Ovary (tissue), 7 donors: ENCODE measurements at regions not wholly inside any gene's neighbourhood (a gene's known extent, or its start where the extent isn't known, plus 50 kb on each side); places are given as distances from the start of the nearest gene placed in this dataset.

Experiments used
- DNase-seq, 5 donors: peaks; one replicate each; pipeline ENCODE4 v3.0.0-alpha.2; 2019 to 2020
- H3K27ac ChIP-seq, 2 donors: fragments of 200-600 bp; one replicate each; pipeline versions ENCODE4 v1.5.1 to v1.8.0; 2019 to 2022
- H3K27me3 ChIP-seq: fragments of 200-600 bp; one replicate; pipeline ENCODE4 v1.8.0; 2022
- H3K36me3 ChIP-seq: fragments of 200-600 bp; sonication (generic); one replicate; pipeline ENCODE4 v1.5.1; 2019
- H3K4me1 ChIP-seq: one replicate; pipeline ENCODE4 v1.8.1; 2013; ENCODE audit warnings: mild to moderate bottlenecking, moderate library complexity; ENCODE audit not compliant: insufficient read depth
- H3K4me3 ChIP-seq: fragments of 200-600 bp; sonication (generic); one replicate; pipeline ENCODE4 v1.5.1; 2017
- H3K9me3 ChIP-seq, 2 donors: fragments of 200-600 bp in 1 of 2; sonication (generic) in 1 of 2; one replicate each; pipeline versions ENCODE4 v1.5.1 to v1.8.1; 2013 to 2019; ENCODE audit warnings: mild to moderate bottlenecking in 1 of 2, moderate library complexity in 1 of 2
- EP300 ChIP-seq: sonication (generic); formaldehyde crosslinking; IDR thresholded peaks from one replicate; pipeline ENCODE4 v1.6.1; 2017; ENCODE audit warnings: antibody characterized with exemption
- POLR2A ChIP-seq: fragments of 450-650 bp; IDR thresholded peaks from one replicate; pipeline ENCODE4 v1.6.1; 2017; ENCODE audit warnings: antibody characterized with exemption, mild to moderate bottlenecking, moderate library complexity
- WGBS, 3 donors: extraction: QIAGEN DNeasy Blood & Tissue Kit in 1 of 3; methylation state at CpG; one replicate each; pipeline versions ENCODE4 v1.1.5 to v1.1.7; 2013 to 2017; 5-methylcytosine and 5-hydroxymethylcytosine counted together
- intact Hi-C, 4 donors: fragments of 100-400 bp; cut with DNase I; formaldehyde crosslinking; loops; one replicate each; pipeline versions ENCODE4 v1.11.0 to v1.15.1; 2022 to 2023
- TF ChIP-seq, protein P1 (sequence below), 3 donors: fragments of 450-650 bp in 2 of 3; fragments of 200-600 bp in 1 of 3; IDR thresholded peaks; one replicate each; pipeline versions ENCODE4 v1.5.1 to v1.8.0; 2016 to 2022; ENCODE audit warnings: antibody characterized with exemption in 3 of 3, mild to moderate bottlenecking in 1 of 3
- donor health status: DM: no; HTN: no; CAD: no; lungs with moderate emphysema.
- donor health status: DM: no; HTN: no; CAD: no.
- donor health status: Bipolar disorder and iron deficiency.
- donor health status: DM: no; HTN: no; CAD: no.
- donor health status: DM: yes; HTN: yes; CAD: no.

DNA sequence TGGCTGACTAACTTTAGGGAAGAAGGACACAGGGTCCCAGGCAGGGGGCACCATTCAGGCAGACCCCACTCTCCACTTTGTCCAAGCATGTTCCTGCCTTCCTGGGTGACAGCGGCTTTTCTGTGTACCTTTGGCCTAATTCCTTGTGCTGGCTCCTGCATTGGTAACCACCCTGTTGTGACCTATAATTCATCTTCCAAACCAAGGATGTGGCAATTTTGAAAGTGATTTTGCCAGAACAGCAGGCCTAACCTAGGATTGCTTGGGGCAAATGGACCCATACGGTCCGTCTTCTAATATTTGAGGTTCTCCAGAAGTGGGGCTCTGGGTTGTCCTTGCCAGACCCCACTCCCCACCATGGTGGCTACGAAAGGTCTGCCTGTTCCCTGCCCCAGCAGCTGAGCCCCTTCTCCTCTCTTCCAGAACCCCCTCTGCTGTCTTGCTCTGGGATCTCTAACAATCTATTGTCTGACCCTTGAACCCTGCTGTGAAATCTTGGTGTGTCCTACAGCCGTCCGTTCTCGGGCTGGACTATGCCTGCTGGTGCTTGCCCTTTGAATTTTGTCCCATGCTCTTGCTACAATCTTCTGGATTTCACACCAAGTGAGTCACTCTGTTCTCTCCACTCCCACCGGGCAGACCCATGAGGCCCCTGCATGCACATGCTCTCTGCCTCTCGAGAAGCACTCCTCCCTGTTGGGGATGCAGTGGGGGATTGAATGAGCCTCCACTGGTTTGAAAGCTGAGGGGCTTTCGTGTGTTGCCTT lies 316.0 kb downstream of the CXCL12 start:
- WGBS, 3 donors, result 85 to 94% (median 91%) methylated on average over 10 of the region's 10 CpGs
- no peak for DNase-seq
- Histone ChIP-seq H3K36me3 (no peaks in the 10 kb centered on the region), H3K9me3 (no peaks in the 10 kb centered on the region), H3K4me1 (peaks cover 16% of the 10 kb centered on the region), H3K4me3 (no peak overlapping the region), H3K27ac (no peak overlapping the region), H3K27me3 (no peaks in the 10 kb centered on the region)
- TF ChIP-seq EP300 (no peak), POLR2A (no peak)
- TF ChIP-seq, protein P1, sequence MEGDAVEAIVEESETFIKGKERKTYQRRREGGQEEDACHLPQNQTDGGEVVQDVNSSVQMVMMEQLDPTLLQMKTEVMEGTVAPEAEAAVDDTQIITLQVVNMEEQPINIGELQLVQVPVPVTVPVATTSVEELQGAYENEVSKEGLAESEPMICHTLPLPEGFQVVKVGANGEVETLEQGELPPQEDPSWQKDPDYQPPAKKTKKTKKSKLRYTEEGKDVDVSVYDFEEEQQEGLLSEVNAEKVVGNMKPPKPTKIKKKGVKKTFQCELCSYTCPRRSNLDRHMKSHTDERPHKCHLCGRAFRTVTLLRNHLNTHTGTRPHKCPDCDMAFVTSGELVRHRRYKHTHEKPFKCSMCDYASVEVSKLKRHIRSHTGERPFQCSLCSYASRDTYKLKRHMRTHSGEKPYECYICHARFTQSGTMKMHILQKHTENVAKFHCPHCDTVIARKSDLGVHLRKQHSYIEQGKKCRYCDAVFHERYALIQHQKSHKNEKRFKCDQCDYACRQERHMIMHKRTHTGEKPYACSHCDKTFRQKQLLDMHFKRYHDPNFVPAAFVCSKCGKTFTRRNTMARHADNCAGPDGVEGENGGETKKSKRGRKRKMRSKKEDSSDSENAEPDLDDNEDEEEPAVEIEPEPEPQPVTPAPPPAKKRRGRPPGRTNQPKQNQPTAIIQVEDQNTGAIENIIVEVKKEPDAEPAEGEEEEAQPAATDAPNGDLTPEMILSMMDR (IDR thresholded peaks at IDR 0.05), result no peak
- intact Hi-C loops, result loop anchor here in 1 of 4 donors (10.0 kb wide), 1 partner anchor 246 kb away; no protein-coding TSS in a partner anchor

DNA sequence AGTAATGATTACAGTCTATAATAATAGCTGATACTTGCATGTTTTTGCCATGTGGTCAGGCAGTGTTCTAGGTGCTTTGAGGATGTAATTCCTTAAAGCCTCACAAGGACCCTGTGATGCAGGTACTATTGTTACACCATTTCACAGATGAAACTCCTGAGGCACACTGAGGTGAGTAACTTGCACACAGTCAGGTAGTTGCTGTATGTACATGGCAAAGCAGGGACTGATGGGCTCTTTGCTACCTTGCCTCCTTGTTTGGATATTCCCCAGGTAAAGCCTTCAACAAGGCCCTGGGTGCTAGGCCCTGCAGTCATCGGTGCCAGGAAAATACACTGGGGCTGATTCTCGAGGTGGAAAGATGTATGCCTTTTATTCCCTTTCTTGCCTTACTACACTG lies 317.5 kb downstream of the CXCL12 start:
- H3K36me3 ChIP-seq, result no peaks in the 10 kb centered on the region
- H3K4me3 ChIP-seq, result no peak overlapping the region
- H3K27ac ChIP-seq, result no peak overlapping the region
- no peak for DNase-seq
- no peaks in the 10 kb centered on the region for H3K9me3 ChIP-seq
- intact Hi-C loops, result loop anchor here in 1 of 4 donors (10.0 kb wide), 1 partner anchor 247 kb away; no protein-coding TSS in a partner anchor
- H3K4me1 ChIP-seq, result peaks cover 20% of the 10 kb centered on the region
- TF ChIP-seq POLR2A (no peak), EP300 (no peak)
- TF ChIP-seq, protein P1 (IDR thresholded peaks at IDR 0.05), result no peak
- WGBS, 3 donors, result 92 to 99% (median 92%) methylated on average over 2 of the region's 2 CpGs
- H3K27me3 ChIP-seq, result no peaks in the 10 kb centered on the region

DNA sequence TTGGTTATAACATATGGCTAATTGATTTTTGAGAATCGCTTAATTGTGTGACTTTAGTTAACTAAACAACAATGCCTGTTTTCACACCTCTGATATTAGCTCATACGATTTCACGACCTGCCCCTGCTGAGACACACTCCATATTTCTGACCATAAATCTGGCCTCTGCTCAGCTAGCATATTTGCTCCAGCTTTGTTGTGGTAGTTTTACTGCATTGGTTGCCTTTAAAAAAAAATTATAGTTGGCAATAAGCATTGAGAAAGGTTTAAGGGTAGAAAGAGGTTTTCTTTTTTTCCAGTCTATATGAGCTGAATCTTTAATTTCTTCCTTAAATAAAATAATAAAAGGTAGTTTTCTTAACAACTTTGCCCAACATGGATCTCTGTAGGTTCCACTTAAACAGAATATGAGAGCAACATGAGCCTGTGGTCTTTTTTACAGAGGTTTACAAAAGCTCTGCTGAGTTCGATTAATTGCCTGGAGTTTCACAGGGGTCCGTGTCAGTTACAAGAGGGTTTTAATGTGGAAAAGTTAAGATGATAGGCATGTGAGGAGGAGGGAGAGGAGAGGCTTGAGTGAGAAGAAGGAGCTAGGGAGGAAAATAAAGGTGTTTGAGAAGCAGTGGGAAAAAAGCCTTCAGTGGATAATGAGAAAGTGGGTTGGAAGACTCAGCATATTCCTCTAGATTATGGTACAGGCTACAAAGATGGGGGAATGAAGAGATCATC lies 318.2 kb downstream of the CXCL12 start:
- H3K4me3 ChIP-seq, result no peak overlapping the region
- TF ChIP-seq EP300 (no peak), POLR2A (no peak)
- TF ChIP-seq, protein P1 (IDR thresholded peaks at IDR 0.05), result no peak
- no peaks in the 10 kb centered on the region for H3K27me3 ChIP-seq
- no peak overlapping the region for H3K27ac ChIP-seq
- DNase-seq, result no peak
- H3K4me1 ChIP-seq, result peaks cover 20% of the 10 kb centered on the region
- no peaks in the 10 kb centered on the region for H3K9me3 ChIP-seq
- 49 to 53% (median 50%) methylated on average over 5 of the region's 5 CpGs for WGBS, 3 donors
- H3K36me3 ChIP-seq, result no peaks in the 10 kb centered on the region
- intact Hi-C loops, result loop anchor here in 1 of 4 donors (10.0 kb wide), 1 partner anchor 248 kb away; no protein-coding TSS in a partner anchor

DNA sequence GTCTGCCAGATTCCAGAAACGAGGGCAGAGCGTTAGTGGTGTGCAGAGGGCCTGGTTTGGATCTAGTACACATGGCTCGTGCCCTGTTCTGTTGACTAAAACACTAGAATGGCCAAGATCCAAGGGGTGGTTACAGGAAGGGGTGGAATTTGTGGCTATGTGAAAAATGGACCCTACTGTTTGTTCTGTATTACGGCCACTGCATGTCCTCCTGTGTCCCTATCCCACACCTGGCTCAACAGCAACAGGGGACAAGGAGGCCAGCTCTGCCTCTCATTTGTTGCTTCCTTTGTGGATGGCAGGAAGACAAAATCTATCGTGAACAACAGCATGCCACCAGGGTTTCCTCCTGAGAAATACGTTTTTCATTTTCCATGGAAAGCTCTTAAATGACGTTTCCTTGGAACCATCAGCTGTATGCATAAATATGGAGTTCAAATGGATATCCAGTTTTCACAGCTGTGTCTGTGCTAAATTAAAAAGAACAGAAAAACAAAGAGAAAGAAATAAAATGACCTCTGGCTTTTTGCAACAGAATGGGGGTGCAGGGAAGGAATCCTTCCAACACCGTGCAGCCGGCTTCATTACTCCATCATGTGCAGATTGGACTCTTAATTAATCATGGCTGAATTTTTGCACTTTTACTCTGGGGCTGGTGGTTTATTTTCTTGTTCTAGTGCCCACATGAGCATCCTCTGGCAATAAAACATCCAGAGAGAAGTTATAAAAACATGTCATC lies 318.9 kb downstream of the CXCL12 start:
- Histone ChIP-seq H3K27me3 (no peaks in the 10 kb centered on the region), H3K4me3 (no peak overlapping the region), H3K9me3 (no peaks in the 10 kb centered on the region), H3K4me1 (peaks cover 23% of the 10 kb centered on the region), H3K36me3 (no peaks in the 10 kb centered on the region), H3K27ac (peak overlapping the region in 1 of 2 donors; percentile 16)
- DNase-seq, result no peak
- TF ChIP-seq, protein P1 (IDR thresholded peaks at IDR 0.05), result no peak
- no peak for TF ChIP-seq POLR2A
- WGBS, 3 donors, result 38 to 56% (median 43%) methylated on average over 9 of the region's 9 CpGs
- intact Hi-C loops, result loop anchor here in 1 of 4 donors (10.0 kb wide), 1 partner anchor 249 kb away; no protein-coding TSS in a partner anchor
